HEK293 (cell line): ENCODE measurements at regions not wholly inside any gene's neighbourhood (a gene's known extent, or its start where the extent isn't known, plus 50 kb on each side); places are given as distances from the start of the nearest gene placed in this dataset.
A peak's percentile ranks its signal among the peaks of the same experiment; 100 is the strongest.

ENCODE experiments used
- CTCF ChIA-PET: fragments of 350-600 bp; formaldehyde crosslinking; extraction: SDS; loops from one replicate; lab custom pipeline; 2021; ENCODE audit warnings: antibody characterized with exemption; lab: Yijun Ruan, JAX
- POLR2A ChIA-PET: fragments of 300-600 bp; formaldehyde crosslinking; extraction: SDS; loops from one replicate; lab custom pipeline; 2020; ENCODE audit warnings: antibody characterized with exemption, inconsistent platforms; lab: Yijun Ruan, JAX
- H3K27ac ChIP-seq: fragments of 200-500 bp; sonication (Bioruptor generic); 2 replicates; pipeline ENCODE4 v1.5.1; 2014; ENCODE audit warnings: low read depth, low read length, control low read depth, inconsistent platforms; ENCODE audit errors: extremely low read depth
- H3K36me3 ChIP-seq, 2 experiments: fragments of 200-500 bp in 1 of 2; sonication (Bioruptor generic) in 1 of 2; 1 replicate in 1 of 2; 2 replicates in 1 of 2; pipeline ENCODE4 v1.5.1; 2014 to 2017; ENCODE audit warnings: inconsistent platforms in 2 of 2, low read length in 2 of 2; ENCODE audit not compliant: control insufficient read depth in 2 of 2, insufficient read depth in 1 of 2
- H3K4me1 ChIP-seq: fragments of 200-500 bp; sonication (Bioruptor generic); 2 replicates; pipeline ENCODE4 v1.5.1; 2014; ENCODE audit warnings: mild to moderate bottlenecking, low read length, inconsistent platforms; ENCODE audit not compliant: control insufficient read depth, insufficient read depth
- H3K4me3 ChIP-seq: 2 replicates; pipeline ENCODE4 v1.5.1; 2011; ENCODE audit warnings: low read depth, mild to moderate bottlenecking, control low read depth, low read length, moderate library complexity
- H3K9me3 ChIP-seq: fragments of 200-500 bp; sonication (Bioruptor generic); 2 replicates; pipeline ENCODE4 v1.5.1; 2014; ENCODE audit warnings: low read depth, low read length, inconsistent platforms; ENCODE audit not compliant: control insufficient read depth, insufficient read depth
- IKZF3 ChIP-seq: fragments of 450-650 bp; IDR thresholded peaks from 2 replicates; pipeline ENCODE4 v1.5.0; 2018; ENCODE audit warnings: missing biosample characterization, mild to moderate bottlenecking, missing genetic modification characterization, moderate library complexity
- KLF16 ChIP-seq: fragments of 450-650 bp; formaldehyde crosslinking; IDR thresholded peaks from 2 replicates; pipeline ENCODE4 v1.5.1; 2017; ENCODE audit warnings: missing biosample characterization, missing genetic modification characterization
- MEIS1 ChIP-seq: sonication (generic); formaldehyde crosslinking; IDR thresholded peaks from 2 replicates; pipeline ENCODE4 v1.8.1; 2022; ENCODE audit warnings: missing genetic modification reagents, mild to moderate bottlenecking, borderline replicate concordance
- SALL2 ChIP-seq: fragments of 450-650 bp; formaldehyde crosslinking; IDR thresholded peaks from 2 replicates; pipeline ENCODE4 v1.5.0; 2017; ENCODE audit warnings: missing biosample characterization, mild to moderate bottlenecking, missing genetic modification characterization, borderline replicate concordance
- SCRT2 ChIP-seq: fragments of 450-650 bp; formaldehyde crosslinking; IDR thresholded peaks from 2 replicates; pipeline ENCODE4 v1.5.1; 2016; ENCODE audit warnings: missing biosample characterization, missing genetic modification characterization
- YY2 ChIP-seq: fragments of 450-650 bp; formaldehyde crosslinking; IDR thresholded peaks from 2 replicates; pipeline ENCODE4 v1.5.1; 2016; ENCODE audit warnings: missing biosample characterization, missing genetic modification characterization
- ZBTB21 ChIP-seq: fragments of 450-650 bp; formaldehyde crosslinking; IDR thresholded peaks from 2 replicates; pipeline ENCODE4 v1.5.1; 2017; ENCODE audit warnings: missing biosample characterization, missing genetic modification characterization
- ZBTB48 ChIP-seq: fragments of 450-650 bp; formaldehyde crosslinking; IDR thresholded peaks from 2 replicates; pipeline ENCODE4 v1.5.1; 2016; ENCODE audit warnings: missing biosample characterization, missing genetic modification characterization
- ZBTB8A ChIP-seq: fragments of 450-650 bp; formaldehyde crosslinking; IDR thresholded peaks from 2 replicates; pipeline ENCODE4 v1.5.1; 2016; ENCODE audit warnings: missing biosample characterization, missing genetic modification characterization
- ZFHX2 ChIP-seq: fragments of 450-650 bp; formaldehyde crosslinking; conservative IDR thresholded peaks from 2 replicates; pipeline ENCODE4 v1.5.1; 2016; ENCODE audit warnings: missing biosample characterization, missing genetic modification characterization
- ZFP41 ChIP-seq: fragments of 450-650 bp; formaldehyde crosslinking; IDR thresholded peaks from 2 replicates; pipeline ENCODE4 v1.5.1; 2016; ENCODE audit warnings: missing biosample characterization, missing genetic modification characterization, borderline replicate concordance
- ZNF16 ChIP-seq: fragments of 450-650 bp; formaldehyde crosslinking; IDR thresholded peaks from 2 replicates; pipeline ENCODE4 v1.5.1; 2016; ENCODE audit warnings: low read depth, missing biosample characterization, missing genetic modification characterization
- ZNF2 ChIP-seq: fragments of 450-650 bp; formaldehyde crosslinking; IDR thresholded peaks from 2 replicates; pipeline ENCODE4 v1.5.1; 2016; ENCODE audit warnings: missing biosample characterization, missing genetic modification characterization
- ZNF223 ChIP-seq: fragments of 450-650 bp; formaldehyde crosslinking; IDR thresholded peaks from 2 replicates; pipeline ENCODE4 v1.5.1; 2016; ENCODE audit warnings: missing biosample characterization, missing genetic modification characterization
- ZNF394 ChIP-seq: fragments of 450-650 bp; formaldehyde crosslinking; IDR thresholded peaks from 2 replicates; pipeline ENCODE4 v1.5.1; 2016; ENCODE audit warnings: missing biosample characterization, missing genetic modification characterization, mild to moderate bottlenecking, moderate library complexity, borderline replicate concordance
- ZNF560 ChIP-seq: fragments of 450-650 bp; formaldehyde crosslinking; IDR thresholded peaks from 2 replicates; pipeline ENCODE4 v1.5.1; 2017; ENCODE audit warnings: missing biosample characterization, missing genetic modification characterization, borderline replicate concordance
- ZNF629 ChIP-seq: fragments of 450-650 bp; formaldehyde crosslinking; IDR thresholded peaks from 2 replicates; pipeline ENCODE4 v1.5.1; 2017; ENCODE audit warnings: missing biosample characterization, missing genetic modification characterization
- ZNF707 ChIP-seq: fragments of 450-650 bp; formaldehyde crosslinking; IDR thresholded peaks from 2 replicates; pipeline ENCODE4 v1.5.1; 2016; ENCODE audit warnings: missing biosample characterization, missing genetic modification characterization
- ZNF777 ChIP-seq: fragments of 450-650 bp; formaldehyde crosslinking; IDR thresholded peaks from 2 replicates; pipeline ENCODE4 v1.5.1; 2017; ENCODE audit warnings: missing biosample characterization, missing genetic modification characterization, borderline replicate concordance
- ZNF791 ChIP-seq: fragments of 450-650 bp; formaldehyde crosslinking; IDR thresholded peaks from 2 replicates; pipeline ENCODE4 v1.5.1; 2016; ENCODE audit warnings: missing biosample characterization, missing genetic modification characterization
- ZXDB ChIP-seq: fragments of 450-650 bp; formaldehyde crosslinking; IDR thresholded peaks from 2 replicates; pipeline ENCODE4 v1.5.1; 2016; ENCODE audit warnings: missing biosample characterization, missing genetic modification characterization
- TF ChIP-seq, protein P1 (sequence below): fragments of 450-650 bp; formaldehyde crosslinking; IDR thresholded peaks from 2 replicates; pipeline ENCODE4 v1.5.1; 2017; ENCODE audit warnings: missing biosample characterization, missing genetic modification characterization
- TF ChIP-seq, protein P2 (sequence below): fragments of 450-650 bp; formaldehyde crosslinking; IDR thresholded peaks from 2 replicates; pipeline ENCODE4 v1.5.1; 2017; ENCODE audit warnings: missing biosample characterization, missing genetic modification characterization
- TF ChIP-seq, protein P3 (sequence below): fragments of 450-650 bp; formaldehyde crosslinking; IDR thresholded peaks from 2 replicates; pipeline ENCODE4 v1.5.1; 2016; ENCODE audit warnings: missing biosample characterization, missing genetic modification characterization

DNA sequence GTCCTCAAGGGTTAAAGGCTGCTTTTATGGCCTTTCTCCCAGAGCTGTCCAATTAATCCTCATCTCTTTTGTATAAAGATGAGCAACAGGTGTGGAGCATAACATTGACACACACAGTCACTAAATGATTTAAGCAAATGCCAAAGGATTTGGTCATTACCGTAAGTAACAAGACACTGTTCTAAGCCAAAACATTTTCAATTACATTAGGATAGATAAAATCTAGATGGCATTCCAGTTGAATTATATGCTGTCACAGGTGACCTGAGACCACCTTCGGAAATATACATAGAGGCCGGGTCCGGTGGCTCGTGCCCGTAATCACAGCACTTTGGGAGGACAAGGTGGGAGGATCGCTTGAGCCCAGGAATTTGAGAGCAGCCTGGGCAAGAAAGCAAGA lies 105.3 kb upstream of the UBE3A start:
- CTCF ChIA-PET = no interaction called here
- H3K4me1 ChIP-seq = no peaks in the 10 kb centered on the region

DNA sequence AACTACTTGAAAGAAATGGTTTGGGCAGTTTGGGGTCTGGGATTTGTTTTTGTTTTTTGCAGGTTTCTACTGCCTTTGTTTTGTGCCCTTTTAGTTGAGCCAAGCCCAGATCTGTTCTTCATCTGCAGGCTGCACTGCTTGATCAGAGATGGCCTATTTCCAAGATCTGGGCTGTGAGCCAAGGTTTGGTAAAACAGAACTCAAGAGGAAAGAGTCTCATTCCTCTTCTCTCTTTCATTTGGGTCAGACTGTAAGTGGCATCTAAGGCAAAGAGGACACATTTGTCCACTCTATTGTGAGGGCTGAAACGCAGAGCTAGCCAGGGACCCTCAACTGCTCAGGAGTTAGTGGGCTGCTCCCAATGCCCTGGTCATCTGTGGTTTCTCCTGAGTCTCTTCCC lies 104.4 kb upstream of the UBE3A start:
- no peak overlapping the region for H3K27ac ChIP-seq
- TF ChIP-seq YY2 (tag by site-specific recombination) = no peak
- TF ChIP-seq, protein P1, sequence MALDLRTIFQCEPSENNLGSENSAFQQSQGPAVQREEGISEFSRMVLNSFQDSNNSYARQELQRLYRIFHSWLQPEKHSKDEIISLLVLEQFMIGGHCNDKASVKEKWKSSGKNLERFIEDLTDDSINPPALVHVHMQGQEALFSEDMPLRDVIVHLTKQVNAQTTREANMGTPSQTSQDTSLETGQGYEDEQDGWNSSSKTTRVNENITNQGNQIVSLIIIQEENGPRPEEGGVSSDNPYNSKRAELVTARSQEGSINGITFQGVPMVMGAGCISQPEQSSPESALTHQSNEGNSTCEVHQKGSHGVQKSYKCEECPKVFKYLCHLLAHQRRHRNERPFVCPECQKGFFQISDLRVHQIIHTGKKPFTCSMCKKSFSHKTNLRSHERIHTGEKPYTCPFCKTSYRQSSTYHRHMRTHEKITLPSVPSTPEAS (tag by site-specific recombination) = no peak

More for the DNA sequence above, 105.3 kb upstream of the UBE3A start:
- TF ChIP-seq ZNF791 (tag by site-specific recombination) (no peak), SCRT2 (tag by site-specific recombination) (0 out of 2 replicates have a peak, but pooled peaks have one; percentile 21), IKZF3 (no peak)
- H3K27ac ChIP-seq = no peak overlapping the region
- no peaks in the 10 kb centered on the region for H3K36me3 ChIP-seq
- H3K9me3 ChIP-seq = no peaks in the 10 kb centered on the region
- no peak overlapping the region for H3K4me3 ChIP-seq
- POLR2A ChIA-PET = no interaction called here

DNA sequence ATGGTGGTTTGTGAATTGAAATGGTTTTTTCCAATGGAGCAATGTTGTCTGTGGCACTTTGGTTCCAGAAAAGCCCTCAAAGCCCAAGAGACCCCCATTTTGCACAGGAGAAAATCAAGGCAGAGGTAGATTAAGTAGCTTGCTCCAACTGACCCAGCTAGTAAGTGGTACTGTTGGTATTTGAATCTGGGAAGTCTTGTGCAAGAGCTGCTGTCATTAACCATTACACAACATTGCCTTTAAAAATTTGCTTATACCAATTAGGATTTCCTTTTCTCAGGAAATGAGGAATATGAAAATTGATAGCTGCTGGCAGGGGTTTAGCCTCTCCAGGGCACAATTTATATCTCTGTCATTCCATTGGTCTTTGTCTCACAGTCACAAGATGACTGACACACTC lies 102.4 kb upstream of the UBE3A start:
- H3K4me3 ChIP-seq = no peak overlapping the region
- H3K27ac ChIP-seq = no peak overlapping the region
- H3K9me3 ChIP-seq = no peaks in the 10 kb centered on the region
- no peak for TF ChIP-seq ZNF777 (tag by site-specific recombination)
- TF ChIP-seq IKZF3 = no peak
- TF ChIP-seq, protein P2, sequence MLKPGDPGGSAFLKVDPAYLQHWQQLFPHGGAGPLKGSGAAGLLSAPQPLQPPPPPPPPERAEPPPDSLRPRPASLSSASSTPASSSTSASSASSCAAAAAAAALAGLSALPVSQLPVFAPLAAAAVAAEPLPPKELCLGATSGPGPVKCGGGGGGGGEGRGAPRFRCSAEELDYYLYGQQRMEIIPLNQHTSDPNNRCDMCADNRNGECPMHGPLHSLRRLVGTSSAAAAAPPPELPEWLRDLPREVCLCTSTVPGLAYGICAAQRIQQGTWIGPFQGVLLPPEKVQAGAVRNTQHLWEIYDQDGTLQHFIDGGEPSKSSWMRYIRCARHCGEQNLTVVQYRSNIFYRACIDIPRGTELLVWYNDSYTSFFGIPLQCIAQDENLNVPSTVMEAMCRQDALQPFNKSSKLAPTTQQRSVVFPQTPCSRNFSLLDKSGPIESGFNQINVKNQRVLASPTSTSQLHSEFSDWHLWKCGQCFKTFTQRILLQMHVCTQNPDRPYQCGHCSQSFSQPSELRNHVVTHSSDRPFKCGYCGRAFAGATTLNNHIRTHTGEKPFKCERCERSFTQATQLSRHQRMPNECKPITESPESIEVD (tag by site-specific recombination) = no peak
- TF ChIP-seq ZNF2 (tag by site-specific recombination) = no peak
- POLR2A ChIA-PET = no interaction called here
- no peaks in the 10 kb centered on the region for H3K36me3 ChIP-seq
- no peaks in the 10 kb centered on the region for H3K4me1 ChIP-seq
- CTCF ChIA-PET = no interaction called here

More for the DNA sequence above, 104.4 kb upstream of the UBE3A start:
- Histone ChIP-seq H3K4me1 (no peaks in the 10 kb centered on the region), H3K9me3 (no peaks in the 10 kb centered on the region), H3K36me3 (no peaks in the 10 kb centered on the region), H3K4me3 (no peak overlapping the region)
- ChIA-PET CTCF (interaction anchor here (0.9 kb wide), 1 partner anchor 149 kb away, joined by 3 read pairs; no protein-coding TSS in a partner anchor), POLR2A (no interaction called here)

DNA sequence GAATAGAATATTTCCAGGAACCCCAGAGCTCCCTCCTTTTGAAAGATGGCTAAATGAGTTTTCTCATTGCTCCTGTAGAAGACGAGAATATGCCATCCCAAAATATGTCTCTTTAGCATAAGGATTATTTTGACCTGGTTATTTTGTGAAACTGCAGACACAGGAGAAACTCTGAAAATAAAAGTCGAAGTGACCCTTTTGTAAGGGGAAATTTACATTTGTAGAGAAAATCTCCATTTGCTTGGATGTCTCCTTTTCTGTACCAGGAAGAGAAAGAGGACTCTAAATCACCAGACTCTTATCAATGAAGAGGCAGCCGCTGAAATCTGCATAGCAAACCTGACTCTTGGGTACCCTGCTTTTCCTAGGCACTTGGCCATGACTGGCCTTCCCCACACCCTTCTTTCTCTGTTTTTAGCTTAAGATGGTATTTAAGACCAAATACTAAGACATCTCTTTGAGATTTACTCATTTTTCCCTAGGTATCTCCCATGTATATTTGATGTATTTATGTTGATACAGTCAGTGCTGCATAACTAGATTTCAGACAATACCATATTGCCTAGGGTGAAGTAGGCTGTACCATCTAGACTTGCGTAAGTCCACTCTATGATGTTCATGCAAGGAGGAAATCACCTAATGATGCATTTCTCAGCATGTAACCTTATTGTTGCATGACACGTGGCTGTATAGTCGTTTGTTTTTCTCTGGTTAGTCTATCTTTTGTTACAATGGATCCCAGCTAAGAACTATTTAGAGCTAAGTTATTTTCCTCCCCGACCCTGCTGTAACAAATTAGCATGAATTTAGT lies 98.2 kb upstream of the UBE3A start:
- ChIA-PET POLR2A (no interaction called here), CTCF (interaction anchor here (1.1 kb wide), 1 partner anchor 173 kb away, joined by 3 read pairs; no protein-coding TSS in a partner anchor)
- TF ChIP-seq ZFHX2 (tag by site-specific recombination) (no peak), ZNF223 (no peak), ZNF16 (tag by site-specific recombination) (no peak), MEIS1 (CRISPR knock-in tag) (no peak), ZBTB8A (no peak), ZNF394 (no peak), ZBTB48 (tag by site-specific recombination) (no peak), ZNF629 (no peak), ZNF560 (no peak), ZFP41 (tag by site-specific recombination) (no peak), KLF16 (no peak), ZNF707 (tag by site-specific recombination) (no peak), ZXDB (tag by site-specific recombination) (no peak), ZBTB21 (no peak), SALL2 (tag by site-specific recombination) (no peak)
- TF ChIP-seq, protein P3, sequence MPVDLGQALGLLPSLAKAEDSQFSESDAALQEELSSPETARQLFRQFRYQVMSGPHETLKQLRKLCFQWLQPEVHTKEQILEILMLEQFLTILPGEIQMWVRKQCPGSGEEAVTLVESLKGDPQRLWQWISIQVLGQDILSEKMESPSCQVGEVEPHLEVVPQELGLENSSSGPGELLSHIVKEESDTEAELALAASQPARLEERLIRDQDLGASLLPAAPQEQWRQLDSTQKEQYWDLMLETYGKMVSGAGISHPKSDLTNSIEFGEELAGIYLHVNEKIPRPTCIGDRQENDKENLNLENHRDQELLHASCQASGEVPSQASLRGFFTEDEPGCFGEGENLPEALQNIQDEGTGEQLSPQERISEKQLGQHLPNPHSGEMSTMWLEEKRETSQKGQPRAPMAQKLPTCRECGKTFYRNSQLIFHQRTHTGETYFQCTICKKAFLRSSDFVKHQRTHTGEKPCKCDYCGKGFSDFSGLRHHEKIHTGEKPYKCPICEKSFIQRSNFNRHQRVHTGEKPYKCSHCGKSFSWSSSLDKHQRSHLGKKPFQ = no peak
- Histone ChIP-seq H3K36me3 (no peaks in the 10 kb centered on the region), H3K9me3 (no peaks in the 10 kb centered on the region), H3K4me1 (no peaks in the 10 kb centered on the region), H3K27ac (no peak overlapping the region), H3K4me3 (no peak overlapping the region)
